ENCODE measurements at regions not wholly inside any gene's neighbourhood (a gene's known extent, or its start where the extent isn't known, plus 50 kb on each side); places are given as distances from the start of the nearest gene placed in this dataset.

DNA sequence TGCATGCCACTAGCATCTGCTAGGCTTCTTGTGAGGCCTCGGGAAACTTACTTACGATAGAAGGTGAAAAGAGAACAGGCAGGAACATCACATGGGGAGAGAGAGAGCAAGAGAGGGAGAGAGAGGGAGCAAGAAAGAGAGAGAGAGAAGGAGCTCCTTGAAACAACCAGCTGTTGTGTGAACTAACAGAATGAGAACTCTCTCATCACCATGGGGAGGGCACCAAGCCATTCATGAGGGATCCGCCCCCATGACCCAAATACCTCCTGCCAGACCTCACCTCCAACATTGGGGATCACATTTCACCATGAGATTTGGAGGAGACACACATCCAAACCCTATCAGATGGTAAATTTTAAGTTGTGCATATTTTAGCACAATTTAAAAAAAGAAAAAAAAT, 1217.2 kb downstream of the TYW1 start:
- TF ChIP-seq POLR2AphosphoS5 (IDR thresholded peaks at IDR 0.05) (no peak), POLR2A (IDR thresholded peaks at IDR 0.05) (no peak), EP300 (IDR thresholded peaks at IDR 0.05) (no peak)
- TF ChIP-seq, protein P1, sequence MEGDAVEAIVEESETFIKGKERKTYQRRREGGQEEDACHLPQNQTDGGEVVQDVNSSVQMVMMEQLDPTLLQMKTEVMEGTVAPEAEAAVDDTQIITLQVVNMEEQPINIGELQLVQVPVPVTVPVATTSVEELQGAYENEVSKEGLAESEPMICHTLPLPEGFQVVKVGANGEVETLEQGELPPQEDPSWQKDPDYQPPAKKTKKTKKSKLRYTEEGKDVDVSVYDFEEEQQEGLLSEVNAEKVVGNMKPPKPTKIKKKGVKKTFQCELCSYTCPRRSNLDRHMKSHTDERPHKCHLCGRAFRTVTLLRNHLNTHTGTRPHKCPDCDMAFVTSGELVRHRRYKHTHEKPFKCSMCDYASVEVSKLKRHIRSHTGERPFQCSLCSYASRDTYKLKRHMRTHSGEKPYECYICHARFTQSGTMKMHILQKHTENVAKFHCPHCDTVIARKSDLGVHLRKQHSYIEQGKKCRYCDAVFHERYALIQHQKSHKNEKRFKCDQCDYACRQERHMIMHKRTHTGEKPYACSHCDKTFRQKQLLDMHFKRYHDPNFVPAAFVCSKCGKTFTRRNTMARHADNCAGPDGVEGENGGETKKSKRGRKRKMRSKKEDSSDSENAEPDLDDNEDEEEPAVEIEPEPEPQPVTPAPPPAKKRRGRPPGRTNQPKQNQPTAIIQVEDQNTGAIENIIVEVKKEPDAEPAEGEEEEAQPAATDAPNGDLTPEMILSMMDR (IDR thresholded peaks at IDR 0.05): no peak
